ENCODE measurements at regions not wholly inside any gene's neighbourhood (a gene's known extent, or its start where the extent isn't known, plus 50 kb on each side); places are given as distances from the start of the nearest gene placed in this dataset.
"Not testable (repeated sequence)": the region's sequence is repeated elsewhere in the genome, so short reads cannot be mapped to it uniquely, and the experiment has no call there.

DNA sequence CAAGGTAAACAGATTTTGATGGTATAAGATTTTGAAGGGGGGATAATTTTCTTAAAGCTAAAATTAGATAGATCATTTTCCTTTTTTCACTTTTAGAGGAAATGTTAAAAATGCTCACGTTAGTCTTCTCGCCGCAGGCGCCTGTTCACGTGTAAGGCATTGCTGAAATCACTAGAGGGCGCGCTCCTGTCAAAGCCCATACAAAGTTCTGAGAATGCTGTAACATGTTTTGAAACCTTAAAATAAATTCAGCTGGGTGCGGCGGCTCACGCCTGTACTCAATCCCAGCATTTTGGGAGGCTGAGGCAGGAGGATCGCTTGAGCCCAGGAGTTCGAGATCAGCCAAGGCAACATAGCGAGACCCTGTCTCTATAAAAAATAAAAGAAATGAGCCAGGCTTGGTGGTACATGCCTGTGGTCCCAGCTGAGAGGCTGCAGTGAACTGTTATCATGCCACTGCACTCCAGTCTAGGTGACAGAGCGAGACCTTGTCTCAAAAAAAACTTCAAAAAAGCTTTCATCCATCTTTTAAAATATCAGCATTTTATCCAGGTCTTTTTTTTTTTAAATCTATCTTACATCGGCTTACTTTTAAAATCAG, 138.0 kb downstream of the RBMX2 start:
- H3K27ac ChIP-seq (replicated peaks): no peak overlapping the region
- DNase-seq: peak; percentile 18
- no peaks in the 10 kb centered on the region for H3K4me1 ChIP-seq
- intact Hi-C loops (cut with micrococcal nuclease): loop anchor here (5.0 kb wide), 1 partner anchor 377 kb away; no protein-coding TSS in a partner anchor
- no peaks in the 10 kb centered on the region for H3K9me3 ChIP-seq (replicated peaks)
- TF ChIP-seq CTCF (IDR thresholded peaks at IDR 0.05; ENCODE audit: borderline replicate concordance): peak; percentile 75
- no peak overlapping the region for H3K4me3 ChIP-seq
- no peaks in the 10 kb centered on the region for H3K36me3 ChIP-seq
- no peaks in the 10 kb centered on the region for H3K27me3 ChIP-seq (ENCODE audit: low read depth)

GRCh38 chrX:130543603-130544325, 142.0 kb downstream of the RBMX2 start:
- no peak for TF ChIP-seq CTCF (IDR thresholded peaks at IDR 0.05; ENCODE audit: borderline replicate concordance)
- Histone ChIP-seq H3K27ac (replicated peaks) (no peak overlapping the region), H3K4me3 (no peak overlapping the region), H3K27me3 (ENCODE audit: low read depth) (no peaks in the 10 kb centered on the region), H3K9me3 (replicated peaks) (no peaks in the 10 kb centered on the region), H3K36me3 (no peaks in the 10 kb centered on the region), H3K4me1 (no peaks in the 10 kb centered on the region)
- intact Hi-C loops (cut with micrococcal nuclease): no loop called here
- DNase-seq: no peak

DNA sequence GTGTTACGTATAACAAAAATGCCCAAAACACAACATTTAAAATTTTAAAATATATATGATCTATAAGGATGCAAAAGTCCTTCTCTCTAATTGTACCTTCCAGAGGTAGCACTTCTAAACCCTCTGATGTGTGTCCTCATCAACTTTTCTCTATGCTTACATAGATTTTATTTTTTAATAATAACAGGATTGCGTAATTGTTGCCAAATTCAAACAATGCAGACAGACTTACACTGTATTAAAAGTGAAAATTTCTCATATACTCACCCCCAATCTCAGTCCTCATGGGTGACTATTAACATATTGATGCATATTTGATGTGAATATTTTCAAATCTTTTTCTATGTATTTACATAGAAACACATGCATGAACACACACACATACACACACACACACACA, 144.0 kb downstream of the RBMX2 start:
- DNase-seq: no peak
- Histone ChIP-seq H3K9me3 (replicated peaks) (no peaks in the 10 kb centered on the region), H3K27me3 (ENCODE audit: low read depth) (no peaks in the 10 kb centered on the region), H3K4me3 (no peak overlapping the region), H3K4me1 (no peaks in the 10 kb centered on the region), H3K36me3 (no peaks in the 10 kb centered on the region), H3K27ac (replicated peaks) (no peak overlapping the region)
- TF ChIP-seq CTCF (IDR thresholded peaks at IDR 0.05; ENCODE audit: borderline replicate concordance): no peak
- intact Hi-C loops (cut with micrococcal nuclease): no loop called here

GRCh38 chrX:130549382-130549781, 147.6 kb downstream of the RBMX2 start:
- DNase-seq; H3K9me3 ChIP-seq (replicated peaks); H3K27ac ChIP-seq (replicated peaks): not testable (repeated sequence)

DNA sequence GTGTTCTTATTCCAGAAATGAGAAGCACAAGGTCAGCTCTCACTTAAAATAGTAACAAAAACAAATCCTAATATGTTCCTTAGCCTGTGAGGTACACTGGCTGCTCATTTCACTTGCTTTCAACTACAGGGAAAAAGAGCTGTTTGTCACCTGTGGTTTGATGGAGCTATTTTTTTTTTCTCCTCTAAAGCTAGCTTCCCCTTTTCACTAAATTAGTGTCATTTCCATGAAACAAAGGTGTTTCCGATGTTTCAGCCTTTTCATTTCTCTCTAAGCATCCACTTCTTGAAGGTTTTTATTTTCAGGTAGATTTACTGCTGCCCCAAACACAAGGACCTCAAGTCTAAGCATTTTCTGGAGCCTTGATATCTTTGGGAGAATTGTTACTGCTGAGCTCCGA, 148.6 kb downstream of the RBMX2 start:
- no peak for DNase-seq
- TF ChIP-seq CTCF (IDR thresholded peaks at IDR 0.05; ENCODE audit: borderline replicate concordance): no peak
- H3K27me3 ChIP-seq (ENCODE audit: low read depth): no peaks in the 10 kb centered on the region
- no peaks in the 10 kb centered on the region for H3K9me3 ChIP-seq (replicated peaks)
- intact Hi-C loops (cut with micrococcal nuclease): no loop called here
- H3K4me1 ChIP-seq: no peaks in the 10 kb centered on the region
- no peak overlapping the region for H3K4me3 ChIP-seq
- no peak overlapping the region for H3K27ac ChIP-seq (replicated peaks)
- no peaks in the 10 kb centered on the region for H3K36me3 ChIP-seq

More at GRCh38 chrX:130549382-130549781, 147.6 kb downstream of the RBMX2 start:
- H3K4me1 ChIP-seq; H3K27me3 ChIP-seq (ENCODE audit: low read depth); H3K36me3 ChIP-seq; intact Hi-C loops (cut with micrococcal nuclease); H3K4me3 ChIP-seq: not testable (repeated sequence)

DNA sequence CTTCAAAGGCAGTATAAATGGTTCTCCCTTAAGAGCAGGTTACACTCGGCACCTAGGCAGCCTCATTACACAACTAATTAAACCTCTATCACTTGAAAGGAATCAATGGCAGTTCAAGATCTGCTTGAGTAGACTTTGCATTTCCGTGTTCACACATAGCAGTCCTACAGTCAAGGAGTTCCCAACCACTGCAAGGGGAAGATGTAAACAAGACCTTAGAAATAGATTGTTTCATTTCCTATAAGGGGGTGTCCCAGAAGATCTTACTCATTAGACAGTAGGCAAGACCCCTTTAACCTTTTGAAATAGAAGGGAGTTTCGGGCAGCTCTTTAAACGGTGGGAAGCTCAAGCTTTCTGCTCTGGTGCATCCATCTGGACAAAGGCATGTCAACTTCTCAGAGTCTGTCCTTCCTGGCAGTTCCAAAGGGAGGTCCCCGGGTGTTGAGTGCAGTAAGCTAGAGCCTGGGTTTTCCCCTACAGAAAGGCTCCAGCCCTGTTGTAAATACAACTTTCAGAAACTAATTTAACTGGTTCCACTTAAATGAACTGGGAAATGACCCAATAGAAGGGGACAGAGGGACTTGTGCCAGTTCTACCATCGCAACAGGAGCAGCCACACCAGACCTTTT, 150.8 kb downstream of the RBMX2 start:
- Histone ChIP-seq H3K27me3 (ENCODE audit: low read depth) (no peaks in the 10 kb centered on the region), H3K4me1 (no peaks in the 10 kb centered on the region), H3K9me3 (replicated peaks) (no peaks in the 10 kb centered on the region), H3K36me3 (no peaks in the 10 kb centered on the region), H3K27ac (replicated peaks) (no peak overlapping the region), H3K4me3 (no peak overlapping the region)
- intact Hi-C loops (cut with micrococcal nuclease): no loop called here
- no peak for DNase-seq
- TF ChIP-seq CTCF (IDR thresholded peaks at IDR 0.05; ENCODE audit: borderline replicate concordance): no peak
